GM23248 (cell line): ENCODE measurements at regions not wholly inside any gene's neighbourhood (a gene's known extent, or its start where the extent isn't known, plus 50 kb on each side); places are given as distances from the start of the nearest gene placed in this dataset.

Experiments used
- DNase-seq: peaks from one replicate; pipeline ENCODE4 v3.0.0-alpha.2; 2015
- H2AFZ ChIP-seq: fragments of 200-600 bp; sonication (generic); 2 replicates; pipeline ENCODE4 v1.6.1; 2016; ENCODE audit warnings: antibody characterized with exemption
- H3F3A ChIP-seq: fragments of 200-600 bp; sonication (generic); 2 replicates; pipeline ENCODE4 v1.6.1; 2016; ENCODE audit warnings: mild to moderate bottlenecking, antibody characterized with exemption, mixed run types; ENCODE audit not compliant: insufficient read depth
- H3K27ac ChIP-seq: fragments of 200-600 bp; sonication (generic); 2 replicates; pipeline ENCODE4 v1.5.1; 2016; ENCODE audit warnings: mild to moderate bottlenecking
- H3K27me3 ChIP-seq: fragments of 200-600 bp; sonication (generic); replicated peaks from 2 replicates; pipeline ENCODE4 v1.6.1; 2016; ENCODE audit warnings: mild to moderate bottlenecking; ENCODE audit not compliant: insufficient read depth
- H3K36me3 ChIP-seq: fragments of 200-600 bp; sonication (generic); 2 replicates; pipeline ENCODE4 v1.6.1; 2016; ENCODE audit warnings: low read depth, mild to moderate bottlenecking
- H3K4me1 ChIP-seq: fragments of 200-600 bp; sonication (generic); 2 replicates; pipeline ENCODE4 v1.6.1; 2016; ENCODE audit warnings: mild to moderate bottlenecking; ENCODE audit not compliant: insufficient read depth
- H3K4me2 ChIP-seq: fragments of 200-600 bp; sonication (generic); one replicate; pipeline ENCODE4 v1.6.1; 2016; ENCODE audit warnings: mild to moderate bottlenecking; ENCODE audit not compliant: unreplicated experiment
- H3K4me3 ChIP-seq: fragments of 200-600 bp; sonication (generic); 2 replicates; pipeline ENCODE4 v1.5.1; 2016; ENCODE audit warnings: mild to moderate bottlenecking
- H3K79me2 ChIP-seq: fragments of 200-600 bp; sonication (generic); 2 replicates; pipeline ENCODE4 v1.6.1; 2016; ENCODE audit warnings: mild to moderate bottlenecking; ENCODE audit not compliant: insufficient read depth
- H3K9ac ChIP-seq: fragments of 200-600 bp; sonication (generic); 2 replicates; pipeline ENCODE4 v1.6.1; 2016; ENCODE audit warnings: mild to moderate bottlenecking
- H3K9me2 ChIP-seq: fragments of 200-600 bp; sonication (generic); 2 replicates; pipeline ENCODE4 v1.6.1; 2016; ENCODE audit warnings: mixed run types, mild to moderate bottlenecking, moderate library complexity; ENCODE audit not compliant: insufficient read depth
- H3K9me3 ChIP-seq: fragments of 200-600 bp; sonication (generic); one replicate; pipeline ENCODE4 v1.6.1; 2017; ENCODE audit warnings: low read depth
- H4K20me1 ChIP-seq: fragments of 200-600 bp; sonication (generic); 2 replicates; pipeline ENCODE4 v1.6.0; 2016; ENCODE audit not compliant: insufficient read depth
- EZH2 ChIP-seq: fragments of 200-600 bp; sonication (generic); IDR thresholded peaks from 2 replicates; pipeline ENCODE4 v1.6.1; 2018; ENCODE audit warnings: antibody characterized with exemption, mild to moderate bottlenecking; ENCODE audit not compliant: insufficient read depth, poor library complexity, severe bottlenecking
- EZH2phosphoT487 ChIP-seq: fragments of 200-600 bp; sonication (generic); IDR thresholded peaks from 2 replicates; pipeline ENCODE4 v1.6.1; 2018; ENCODE audit warnings: antibody characterized with exemption, moderate library complexity, mild to moderate bottlenecking, low read depth; ENCODE audit not compliant: insufficient read depth
- WGBS, 2 experiments: methylation state at CpG; one replicate each; pipeline ENCODE4 v1.1.6; 2015 to 2017; ENCODE audit warnings: low lambda C conversion rate in 2 of 2, low coverage in 1 of 2; ENCODE audit errors: missing lambda C conversion rate in 2 of 2; 5-methylcytosine and 5-hydroxymethylcytosine counted together
- in situ Hi-C: fragments of 300-500 bp; cut with MboI; formaldehyde crosslinking; loops from 2 replicates; pipeline ENCODE4 v1.15.0; 2020

GRCh38 chr10:128268015-128268722, 141.9 kb upstream of the MKI67 start:
- Histone ChIP-seq H3K9ac (no peak overlapping the region), H4K20me1 (no peaks in the 10 kb centered on the region), H3K9me3 (no peaks in the 10 kb centered on the region), H3K4me3 (no peak overlapping the region), H3K27ac (no peak overlapping the region), H3K4me2 (no peak overlapping the region), H3K27me3 (peaks cover 7% of the 10 kb centered on the region; the same call in 1 of the 2 replicates), H3F3A (no peaks in the 10 kb centered on the region), H3K36me3 (no peaks in the 10 kb centered on the region), H3K9me2 (no peaks in the 10 kb centered on the region), H3K4me1 (no peaks in the 10 kb centered on the region), H3K79me2 (no peaks in the 10 kb centered on the region), H2AFZ (no peak overlapping the region)
- DNase-seq, result peak; percentile 48
- 30 to 33% methylated on average over 24 to 25 of the region's 25 CpGs for WGBS, 2 experiments
- TF ChIP-seq EZH2phosphoT487, result no peak
- TF ChIP-seq EZH2, result no peak
- in situ Hi-C loops, result no loop called here

- DNase-seq, result peak; percentile 79
- TF ChIP-seq EZH2 (no peak), EZH2phosphoT487 (no peak)
These were observed 148.7 kb upstream of the MKI67 start for GRCh38 chr10:128274938-128275337.

GRCh38 chr10:128275388-128276177, 149.4 kb upstream of the MKI67 start:
- H3K27ac ChIP-seq, result no peak overlapping the region
- no peaks in the 10 kb centered on the region for H3K79me2 ChIP-seq
- 60% methylated on average over 19 of the region's 19 CpGs for WGBS, 2 experiments
- H3K4me2 ChIP-seq, result no peak overlapping the region
- H3K9ac ChIP-seq, result no peak overlapping the region
- H3F3A ChIP-seq, result no peaks in the 10 kb centered on the region
- H3K36me3 ChIP-seq, result no peaks in the 10 kb centered on the region
- in situ Hi-C loops, result no loop called here
- no peaks in the 10 kb centered on the region for H3K4me1 ChIP-seq
- no peaks in the 10 kb centered on the region for H3K9me2 ChIP-seq
- H2AFZ ChIP-seq, result no peak overlapping the region
- H3K4me3 ChIP-seq, result no peak overlapping the region
- H3K9me3 ChIP-seq, result no peaks in the 10 kb centered on the region
- no peaks in the 10 kb centered on the region for H3K27me3 ChIP-seq
- no peaks in the 10 kb centered on the region for H4K20me1 ChIP-seq
- TF ChIP-seq EZH2 (no peak), EZH2phosphoT487 (no peak)
- DNase-seq, result no peak

More at GRCh38 chr10:128274938-128275337, 148.7 kb upstream of the MKI67 start:
- Histone ChIP-seq H3K27ac (no peak overlapping the region), H3K36me3 (no peaks in the 10 kb centered on the region), H3K9me3 (no peaks in the 10 kb centered on the region), H3F3A (no peaks in the 10 kb centered on the region), H4K20me1 (no peaks in the 10 kb centered on the region), H3K4me1 (no peaks in the 10 kb centered on the region), H3K27me3 (no peaks in the 10 kb centered on the region), H3K79me2 (no peaks in the 10 kb centered on the region), H3K9ac (no peak overlapping the region), H3K4me2 (no peak overlapping the region), H2AFZ (no peak overlapping the region), H3K4me3 (no peak overlapping the region), H3K9me2 (no peaks in the 10 kb centered on the region)
- in situ Hi-C loops, result no loop called here
- 0 to 1% methylated on average over 10 of the region's 10 CpGs for WGBS, 2 experiments

GRCh38 chr10:128277267-128277840, 151.1 kb upstream of the MKI67 start:
- no peak overlapping the region for H2AFZ ChIP-seq
- H3K36me3 ChIP-seq, result no peaks in the 10 kb centered on the region
- WGBS, 2 experiments, result 31 to 38% methylated on average over 8 of the region's 8 CpGs
- no peak for DNase-seq
- in situ Hi-C loops, result no loop called here
- no peak overlapping the region for H3K27ac ChIP-seq
- H3K4me3 ChIP-seq, result no peak overlapping the region
- TF ChIP-seq EZH2 (no peak), EZH2phosphoT487 (no peak)
- H4K20me1 ChIP-seq, result no peaks in the 10 kb centered on the region
- H3F3A ChIP-seq, result no peaks in the 10 kb centered on the region
- no peak overlapping the region for H3K4me2 ChIP-seq
- H3K9me2 ChIP-seq, result no peaks in the 10 kb centered on the region
- H3K4me1 ChIP-seq, result no peaks in the 10 kb centered on the region
- H3K9me3 ChIP-seq, result no peaks in the 10 kb centered on the region
- H3K79me2 ChIP-seq, result no peaks in the 10 kb centered on the region
- no peak overlapping the region for H3K9ac ChIP-seq
- no peaks in the 10 kb centered on the region for H3K27me3 ChIP-seq
